Immature natural killer cell (primary cell): ENCODE measurements at regions not wholly inside any gene's neighbourhood (a gene's known extent, or its start where the extent isn't known, plus 50 kb on each side); places are given as distances from the start of the nearest gene placed in this dataset.
A peak's percentile ranks its signal among the peaks of the same experiment; 100 is the strongest.
"Not testable (repeated sequence)": the region's sequence is repeated elsewhere in the genome, so short reads cannot be mapped to it uniquely, and the experiment has no call there.

ENCODE experiments used
- DNase-seq, 3 donors: peaks; one replicate each; pipeline ENCODE4 v3.0.0; 2022; ENCODE audit warnings: mixed read lengths in 1 of 3
- H3K27ac Mint-ChIP-seq, 6 donors: one replicate each; pipeline ENCODE4 v1.8.0; 2020; ENCODE audit warnings: mixed read lengths in 6 of 6, mild to moderate bottlenecking in 5 of 6, inconsistent platforms in 4 of 6, moderate library complexity in 3 of 6
- H3K27me3 Mint-ChIP-seq, 3 donors: one replicate each; pipeline ENCODE4 v1.8.0; 2020 to 2021; ENCODE audit warnings: low read depth in 3 of 3, mild to moderate bottlenecking in 3 of 3, mixed read lengths in 3 of 3, moderate library complexity in 3 of 3, inconsistent platforms in 1 of 3
- H3K36me3 Mint-ChIP-seq, 3 donors: one replicate each; pipeline ENCODE4 v1.8.0; 2020; ENCODE audit warnings: mixed read lengths in 3 of 3, inconsistent platforms in 2 of 3, mild to moderate bottlenecking in 2 of 3
- H3K4me1 Mint-ChIP-seq, 2 donors: one replicate each; pipeline ENCODE4 v1.8.0; 2020; ENCODE audit warnings: inconsistent platforms in 2 of 2, mild to moderate bottlenecking in 2 of 2, mixed read lengths in 2 of 2, moderate library complexity in 1 of 2
- H3K4me3 Mint-ChIP-seq, 5 donors: one replicate each; pipeline ENCODE4 v1.8.0; 2020; ENCODE audit warnings: mild to moderate bottlenecking in 5 of 5, mixed read lengths in 5 of 5, inconsistent platforms in 3 of 5, moderate library complexity in 3 of 5
- H3K9me3 Mint-ChIP-seq, 6 donors: one replicate each; pipeline ENCODE4 v1.8.0; 2020; ENCODE audit warnings: mild to moderate bottlenecking in 6 of 6, mixed read lengths in 6 of 6, inconsistent platforms in 4 of 6, moderate library complexity in 3 of 6

DNA sequence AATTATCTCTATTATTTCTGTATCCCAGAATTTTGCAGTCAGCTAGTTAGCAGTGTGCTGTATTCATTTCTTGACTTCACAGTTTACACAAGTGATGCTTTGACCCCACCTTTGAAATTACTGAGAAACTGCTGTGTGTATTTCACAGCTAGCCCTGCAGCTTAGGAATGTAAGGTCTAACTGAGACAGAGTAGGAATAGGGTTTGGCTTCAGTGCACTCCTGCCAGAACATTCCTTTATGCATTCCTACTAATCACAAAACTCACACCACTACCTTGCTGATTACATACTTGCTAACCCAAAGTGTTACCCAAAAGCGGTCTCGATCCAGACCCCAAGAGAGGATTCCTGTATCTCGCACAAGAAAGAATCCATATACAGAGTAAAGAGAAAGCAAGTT lies 551.8 kb downstream of the CDH9 start:
- Mint-ChIP-seq H3K36me3 (peaks cover 0 to 3% (median 0%) of the 10 kb centered on the region in 3 donors), H3K4me1 (no peaks in the 10 kb centered on the region), H3K27me3 (no peaks in the 10 kb centered on the region), H3K4me3 (no peak overlapping the region), H3K27ac (no peak overlapping the region), H3K9me3 (peaks cover 13 to 57% (median 36%) of the 10 kb centered on the region in 6 donors)
- DNase-seq = no peak

DNA sequence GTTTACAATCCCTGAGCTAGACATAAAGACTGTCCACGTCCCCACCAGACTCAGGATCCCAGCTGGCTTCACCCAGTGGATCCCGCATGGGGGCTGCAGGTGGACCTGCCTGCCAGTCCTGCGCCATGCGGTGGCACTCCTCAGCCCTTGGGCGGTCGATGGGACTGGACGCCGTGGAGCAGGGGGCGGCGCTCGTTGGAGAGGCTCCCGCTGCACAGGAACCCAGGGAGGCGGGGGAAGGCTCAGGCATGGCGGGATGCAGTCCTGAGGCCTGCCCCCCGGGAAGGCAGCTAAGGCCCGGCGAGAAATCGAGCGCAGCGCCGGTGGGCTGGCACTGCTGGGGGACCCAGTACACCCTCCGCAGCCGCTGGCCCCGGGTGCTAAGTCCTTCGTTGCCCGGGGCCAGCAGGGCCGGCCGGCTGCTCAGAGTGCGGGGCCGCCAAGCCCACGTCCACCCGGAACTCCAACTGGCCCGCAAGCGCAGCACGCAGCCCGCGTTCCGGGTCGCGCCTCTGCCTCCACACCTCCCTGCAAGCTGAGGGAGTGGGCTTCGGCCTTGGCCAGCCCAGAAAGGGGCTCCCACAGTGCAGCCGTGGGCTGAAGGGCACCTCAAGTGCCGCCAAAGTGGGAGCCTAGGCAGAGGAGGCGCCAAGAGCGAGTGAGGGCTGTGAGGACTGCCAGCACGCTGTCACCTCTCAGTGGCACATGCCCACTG lies 553.1 kb downstream of the CDH9 start:
- peaks cover 7 to 44% (median 33%) of the 10 kb centered on the region in 6 donors for H3K9me3 Mint-ChIP-seq

DNA sequence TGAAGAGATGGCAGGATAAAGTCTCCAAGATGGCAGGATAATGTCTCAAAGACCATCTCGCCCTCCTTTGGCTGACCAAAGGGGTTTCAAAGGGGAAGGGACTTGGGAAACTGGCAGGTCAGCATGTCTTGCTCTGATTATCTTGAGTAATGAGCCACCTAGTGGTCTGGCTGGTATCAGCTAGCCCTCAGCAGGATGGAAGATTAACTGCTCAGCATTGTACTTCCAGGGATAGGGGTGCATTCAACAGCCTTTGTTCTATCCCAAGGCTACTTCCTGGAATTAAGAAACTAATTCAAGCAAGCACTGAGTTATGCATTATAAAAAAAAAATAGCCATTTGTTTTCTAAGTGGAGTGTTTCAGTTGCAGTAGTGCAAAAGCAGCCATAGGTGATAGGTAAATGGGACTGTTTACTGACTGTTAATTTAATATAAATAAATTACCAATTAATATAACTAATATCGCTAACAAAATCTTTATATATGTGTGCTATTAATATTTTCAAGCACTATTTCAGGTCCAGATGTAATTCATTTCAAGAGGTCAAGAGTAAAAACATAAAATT lies 555.5 kb downstream of the CDH9 start:
- no peaks in the 10 kb centered on the region for H3K36me3 Mint-ChIP-seq
- no peaks in the 10 kb centered on the region for H3K27me3 Mint-ChIP-seq
- H3K9me3 Mint-ChIP-seq = peaks cover 2 to 30% (median 23%) of the 10 kb centered on the region in 6 donors
- H3K4me3 Mint-ChIP-seq = peak overlapping the region in 1 of 5 donors; percentile 29
- H3K4me1 Mint-ChIP-seq = no peaks in the 10 kb centered on the region
- no peak overlapping the region for H3K27ac Mint-ChIP-seq
- no peak for DNase-seq

More for the DNA sequence above, 553.1 kb downstream of the CDH9 start:
- H3K4me1 Mint-ChIP-seq, H3K27me3 Mint-ChIP-seq, H3K36me3 Mint-ChIP-seq, H3K4me3 Mint-ChIP-seq, DNase-seq, H3K27ac Mint-ChIP-seq: not testable (repeated sequence)

- no peak for DNase-seq
- Mint-ChIP-seq H3K27me3 (no peaks in the 10 kb centered on the region), H3K9me3 (peaks cover 2 to 23% (median 20%) of the 10 kb centered on the region in 6 donors), H3K4me3 (peak overlapping the region in 1 of 5 donors; percentile 29), H3K27ac (no peak overlapping the region), H3K4me1 (no peaks in the 10 kb centered on the region), H3K36me3 (no peaks in the 10 kb centered on the region)
Observed at GRCh38 chr5:26482076-26482809, 556.1 kb downstream of the CDH9 start.

DNA sequence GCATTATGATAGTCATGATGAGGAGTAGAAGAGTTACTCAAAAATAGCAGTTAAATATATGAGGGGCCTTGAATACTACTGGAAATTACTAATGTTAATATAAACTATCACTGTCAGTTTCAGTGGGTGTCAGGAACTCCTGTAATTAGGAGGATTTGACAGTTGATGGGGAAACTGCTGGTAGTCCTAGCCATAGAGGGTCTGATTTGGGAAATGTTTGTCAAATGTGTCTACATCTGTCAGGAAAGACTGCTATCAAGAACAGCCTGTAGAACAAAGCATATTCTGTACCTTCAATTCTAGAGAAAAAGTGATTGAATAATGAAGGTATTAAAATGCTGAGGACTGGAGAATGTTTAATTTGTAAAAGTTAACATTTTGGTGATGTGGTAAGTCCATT lies 567.9 kb downstream of the CDH9 start:
- no peak for DNase-seq
- Mint-ChIP-seq H3K27me3 (peaks cover 0 to 1% (median 0%) of the 10 kb centered on the region in 3 donors), H3K9me3 (peaks cover 3 to 46% (median 30%) of the 10 kb centered on the region in 6 donors), H3K4me1 (no peaks in the 10 kb centered on the region), H3K36me3 (peaks cover 0 to 3% (median 0%) of the 10 kb centered on the region in 3 donors), H3K4me3 (no peak overlapping the region), H3K27ac (no peak overlapping the region)

DNA sequence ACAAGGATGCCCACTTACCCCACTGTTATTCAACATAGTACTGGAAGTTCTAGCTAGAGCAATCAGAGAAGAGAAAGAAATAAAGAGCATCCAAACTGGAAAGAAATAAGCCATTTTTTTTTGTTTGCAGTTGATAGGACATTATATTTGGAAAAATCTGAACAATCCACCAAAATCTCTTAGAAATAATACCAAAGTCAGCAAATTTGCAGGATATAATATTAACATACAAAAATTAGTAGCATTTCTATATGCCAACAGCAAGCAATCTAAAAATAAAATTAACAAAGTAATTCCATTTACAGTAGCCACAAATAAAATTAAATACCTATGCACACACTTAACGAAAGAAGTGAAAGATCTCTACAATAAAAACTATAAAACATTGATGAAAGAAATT lies 599.3 kb downstream of the CDH9 start:
- peaks cover 0 to 3% (median 0%) of the 10 kb centered on the region in 3 donors for H3K36me3 Mint-ChIP-seq
- no peak for DNase-seq
- H3K9me3 Mint-ChIP-seq = peaks cover 15 to 68% (median 37%) of the 10 kb centered on the region in 6 donors
- H3K4me1 Mint-ChIP-seq = no peaks in the 10 kb centered on the region
- H3K27ac Mint-ChIP-seq = no peak overlapping the region
- peaks cover 0 to 3% (median 0%) of the 10 kb centered on the region in 3 donors for H3K27me3 Mint-ChIP-seq
- no peak overlapping the region for H3K4me3 Mint-ChIP-seq

GRCh38 chr5:26434688-26435087 lies 603.7 kb downstream of the CDH9 start:
- H3K36me3 Mint-ChIP-seq = peaks cover 0 to 3% (median 0%) of the 10 kb centered on the region in 3 donors
- H3K4me3 Mint-ChIP-seq = no peak overlapping the region
- H3K27me3 Mint-ChIP-seq = peaks cover 0 to 5% (median 2%) of the 10 kb centered on the region in 3 donors
- DNase-seq = no peak
- H3K4me1 Mint-ChIP-seq = no peaks in the 10 kb centered on the region
- peaks cover 23 to 74% (median 45%) of the 10 kb centered on the region in 6 donors for H3K9me3 Mint-ChIP-seq
- H3K27ac Mint-ChIP-seq = no peak overlapping the region

- no peaks in the 10 kb centered on the region for H3K4me1 Mint-ChIP-seq
Observed at GRCh38 chr5:26432386-26432785, 606.0 kb downstream of the CDH9 start.

DNA sequence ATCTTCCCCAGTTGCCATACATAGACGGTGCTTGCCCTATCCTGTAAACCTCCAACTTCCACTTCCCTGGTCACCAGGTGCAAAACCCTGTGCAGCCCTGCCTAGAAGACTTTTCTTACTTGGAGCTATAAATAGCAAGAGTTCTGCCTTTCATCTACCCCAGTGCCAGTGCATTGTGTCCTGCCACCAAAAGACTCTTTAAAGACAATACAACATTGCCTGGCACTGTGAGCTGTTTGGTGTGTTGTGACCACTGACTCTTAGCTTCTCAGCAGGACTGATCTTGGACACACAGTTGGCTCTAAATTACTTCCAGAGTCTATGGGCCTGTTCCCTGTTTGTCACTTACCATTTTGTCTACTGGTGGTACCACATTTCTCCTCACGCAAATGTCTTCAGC lies 608.1 kb downstream of the CDH9 start:
- H3K27ac Mint-ChIP-seq = no peak overlapping the region
- DNase-seq = no peak
- no peak overlapping the region for H3K4me3 Mint-ChIP-seq
- H3K27me3 Mint-ChIP-seq = peaks cover 0 to 2% (median 2%) of the 10 kb centered on the region in 3 donors
- H3K9me3 Mint-ChIP-seq = peaks cover 21 to 70% (median 31%) of the 10 kb centered on the region in 6 donors
- peaks cover 0 to 3% (median 0%) of the 10 kb centered on the region in 3 donors for H3K36me3 Mint-ChIP-seq
- H3K4me1 Mint-ChIP-seq = no peaks in the 10 kb centered on the region

More at GRCh38 chr5:26432386-26432785, 606.0 kb downstream of the CDH9 start:
- no peak for DNase-seq
- Mint-ChIP-seq H3K36me3 (peaks cover 0 to 3% (median 0%) of the 10 kb centered on the region in 3 donors), H3K27me3 (peaks cover 0 to 5% (median 2%) of the 10 kb centered on the region in 3 donors), H3K27ac (no peak overlapping the region), H3K4me3 (no peak overlapping the region), H3K9me3 (peaks cover 18 to 65% (median 37%) of the 10 kb centered on the region in 6 donors)

DNA sequence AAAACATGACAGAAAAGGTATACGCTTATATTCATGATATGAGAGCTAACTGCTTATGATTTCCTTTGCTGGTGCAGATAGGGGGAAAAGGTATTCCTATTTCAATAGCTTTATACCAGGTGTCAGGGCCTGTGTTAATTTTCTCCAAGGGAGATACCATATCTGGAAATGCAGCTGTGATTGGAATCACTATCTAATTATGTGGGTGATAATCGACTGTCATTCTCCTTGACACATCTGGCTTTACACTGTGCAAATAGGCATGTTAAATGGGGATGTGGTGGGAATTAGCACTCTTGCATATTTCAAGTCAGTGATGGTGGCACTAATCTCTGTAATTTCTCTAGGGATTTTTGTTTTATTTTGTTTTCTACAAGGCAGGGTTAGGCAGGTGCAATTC lies 611.1 kb downstream of the CDH9 start:
- Mint-ChIP-seq H3K4me3 (no peak overlapping the region), H3K36me3 (no peaks in the 10 kb centered on the region), H3K27me3 (peaks cover 0 to 2% (median 0%) of the 10 kb centered on the region in 3 donors), H3K4me1 (no peaks in the 10 kb centered on the region), H3K9me3 (peaks cover 21 to 80% (median 27%) of the 10 kb centered on the region in 6 donors), H3K27ac (no peak overlapping the region)
- DNase-seq = no peak

DNA sequence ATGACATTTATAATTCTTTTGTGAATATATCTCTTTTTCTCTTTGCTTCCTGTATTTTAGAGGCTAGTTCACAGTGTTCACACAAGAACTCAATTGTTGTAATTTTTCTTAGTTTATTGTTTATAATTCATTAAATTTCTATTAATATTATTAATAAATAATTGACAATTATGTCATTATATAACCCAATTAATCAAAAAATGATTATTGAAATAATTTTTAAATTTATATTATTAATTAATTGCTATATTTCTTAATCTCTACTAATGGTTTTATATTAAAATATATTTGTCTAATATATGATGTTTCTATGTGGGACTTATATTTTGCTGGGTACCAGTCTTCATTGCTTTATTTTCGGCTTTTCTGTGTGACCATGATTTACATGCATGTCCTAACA lies 618.4 kb downstream of the CDH9 start:
- Mint-ChIP-seq H3K4me1 (no peaks in the 10 kb centered on the region), H3K27ac (no peak overlapping the region), H3K9me3 (peaks cover 9 to 60% (median 25%) of the 10 kb centered on the region in 6 donors), H3K36me3 (no peaks in the 10 kb centered on the region), H3K4me3 (no peak overlapping the region), H3K27me3 (no peaks in the 10 kb centered on the region)
- DNase-seq = no peak

DNA sequence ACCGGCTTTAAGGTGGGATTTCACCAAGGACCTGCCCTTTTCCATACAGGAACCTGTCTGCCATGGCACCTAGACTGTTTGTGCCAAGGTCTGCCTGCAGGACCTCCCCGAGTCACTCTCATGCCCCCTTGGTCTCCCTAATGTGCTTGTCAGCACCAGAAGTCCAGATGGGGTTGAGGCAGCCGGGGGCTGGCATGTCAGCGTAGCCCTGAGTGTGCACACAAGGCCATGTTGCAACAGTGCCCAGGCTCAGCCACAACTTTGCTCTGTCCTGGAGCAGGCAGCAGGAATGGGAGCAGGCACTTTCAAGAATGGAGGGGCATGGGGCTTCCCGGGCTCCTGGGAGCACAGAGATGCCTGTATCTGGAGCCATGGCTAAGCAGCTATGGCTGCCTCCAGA lies 621.5 kb downstream of the CDH9 start:
- Mint-ChIP-seq H3K9me3 (peaks cover 7 to 40% (median 24%) of the 10 kb centered on the region in 6 donors), H3K36me3 (no peaks in the 10 kb centered on the region), H3K27ac (no peak overlapping the region)

DNA sequence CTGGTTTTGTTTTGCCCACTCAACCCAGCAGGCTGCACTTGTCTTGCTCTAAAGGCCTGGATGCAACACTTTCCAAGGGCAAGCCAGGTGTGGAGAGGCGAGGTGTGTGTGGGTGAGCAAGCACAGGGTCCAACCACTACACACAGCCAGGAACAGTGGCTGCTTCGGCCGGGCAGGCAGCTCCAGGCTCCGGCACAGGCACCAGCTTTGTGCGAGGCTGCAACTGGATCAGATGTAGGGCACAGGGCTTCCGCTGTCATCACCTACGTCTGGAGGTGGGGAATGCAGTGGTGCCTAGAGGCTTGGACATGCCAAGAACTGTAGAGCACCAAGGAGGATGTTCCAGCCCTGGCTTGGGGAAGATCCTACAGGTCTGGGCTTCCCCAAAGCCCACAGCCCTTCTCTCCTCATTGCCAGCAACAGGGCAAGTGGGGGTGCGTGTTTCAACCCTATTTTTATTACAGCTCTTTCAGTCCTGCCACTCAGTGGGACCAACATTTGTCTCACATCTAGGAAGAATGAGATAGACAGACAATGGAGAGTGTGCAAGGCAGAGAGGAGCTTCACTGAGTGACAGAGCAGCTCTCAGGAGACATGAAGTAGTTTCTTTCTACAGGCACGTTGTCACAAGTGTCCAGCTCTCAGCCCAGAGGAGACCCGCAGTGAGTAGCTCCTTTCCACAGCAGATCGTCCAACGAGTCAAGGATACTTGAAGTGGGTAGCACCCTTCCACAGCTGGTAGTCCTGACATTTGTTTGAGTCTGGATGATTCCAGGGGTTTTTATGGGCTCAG lies 622.2 kb downstream of the CDH9 start:
- no peaks in the 10 kb centered on the region for H3K4me1 Mint-ChIP-seq
- H3K4me3 Mint-ChIP-seq = no peak overlapping the region
- H3K9me3 Mint-ChIP-seq = peaks cover 8 to 40% (median 26%) of the 10 kb centered on the region in 6 donors
- H3K27me3 Mint-ChIP-seq = no peaks in the 10 kb centered on the region
- no peak overlapping the region for H3K27ac Mint-ChIP-seq
- DNase-seq = no peak
- no peaks in the 10 kb centered on the region for H3K36me3 Mint-ChIP-seq

More for the DNA sequence above, 621.5 kb downstream of the CDH9 start:
- no peaks in the 10 kb centered on the region for H3K4me1 Mint-ChIP-seq
- H3K27me3 Mint-ChIP-seq = no peaks in the 10 kb centered on the region
- no peak for DNase-seq
- H3K4me3 Mint-ChIP-seq = no peak overlapping the region
